ENCODE measurements at regions not wholly inside any gene's neighbourhood (a gene's known extent, or its start where the extent isn't known, plus 50 kb on each side); places are given as distances from the start of the nearest gene placed in this dataset.

DNA sequence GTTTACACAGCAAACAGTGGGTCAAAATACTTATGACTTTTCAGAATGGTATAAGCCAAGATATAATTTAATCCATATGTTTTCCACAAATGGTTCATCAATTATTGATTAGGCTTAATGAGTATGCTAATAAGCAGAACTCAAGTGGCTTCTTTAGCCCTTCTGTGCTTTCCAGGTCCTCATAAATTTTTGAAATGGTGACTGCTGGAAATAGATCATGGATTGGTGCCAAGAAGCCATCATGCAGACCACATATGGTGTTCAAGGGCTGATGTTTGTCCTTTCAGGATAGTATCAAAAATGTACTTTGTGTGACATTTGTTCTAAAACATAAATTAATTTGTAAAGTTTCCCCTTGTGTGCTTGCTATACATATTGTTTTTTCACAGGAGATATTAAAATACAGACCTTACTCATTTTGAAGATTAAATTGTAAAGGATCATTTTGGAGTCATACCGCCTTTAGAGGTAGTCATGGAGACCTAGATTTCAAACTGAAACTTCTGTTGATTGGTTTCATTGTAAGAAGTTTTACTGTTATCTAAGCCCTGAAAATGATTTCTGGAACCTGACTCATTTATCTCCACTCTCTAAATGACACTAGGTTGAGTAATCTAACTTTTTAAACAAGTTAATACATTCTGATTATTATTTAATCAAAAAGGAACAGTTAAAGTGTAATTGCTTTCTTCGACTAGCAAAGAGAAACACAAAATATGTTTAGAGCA lies 507.9 kb downstream of the PLA2G4A start:
- TF ChIP-seq, protein P1, sequence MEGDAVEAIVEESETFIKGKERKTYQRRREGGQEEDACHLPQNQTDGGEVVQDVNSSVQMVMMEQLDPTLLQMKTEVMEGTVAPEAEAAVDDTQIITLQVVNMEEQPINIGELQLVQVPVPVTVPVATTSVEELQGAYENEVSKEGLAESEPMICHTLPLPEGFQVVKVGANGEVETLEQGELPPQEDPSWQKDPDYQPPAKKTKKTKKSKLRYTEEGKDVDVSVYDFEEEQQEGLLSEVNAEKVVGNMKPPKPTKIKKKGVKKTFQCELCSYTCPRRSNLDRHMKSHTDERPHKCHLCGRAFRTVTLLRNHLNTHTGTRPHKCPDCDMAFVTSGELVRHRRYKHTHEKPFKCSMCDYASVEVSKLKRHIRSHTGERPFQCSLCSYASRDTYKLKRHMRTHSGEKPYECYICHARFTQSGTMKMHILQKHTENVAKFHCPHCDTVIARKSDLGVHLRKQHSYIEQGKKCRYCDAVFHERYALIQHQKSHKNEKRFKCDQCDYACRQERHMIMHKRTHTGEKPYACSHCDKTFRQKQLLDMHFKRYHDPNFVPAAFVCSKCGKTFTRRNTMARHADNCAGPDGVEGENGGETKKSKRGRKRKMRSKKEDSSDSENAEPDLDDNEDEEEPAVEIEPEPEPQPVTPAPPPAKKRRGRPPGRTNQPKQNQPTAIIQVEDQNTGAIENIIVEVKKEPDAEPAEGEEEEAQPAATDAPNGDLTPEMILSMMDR (IDR thresholded peaks at IDR 0.05; ENCODE audit: low read length): no peak
- TF ChIP-seq EZH2 (IDR thresholded peaks at IDR 0.05; ENCODE audit: borderline replicate concordance, low read length): no peak
